IMR-90 (cell line): ENCODE measurements at regions not wholly inside any gene's neighbourhood (a gene's known extent, or its start where the extent isn't known, plus 50 kb on each side); places are given as distances from the start of the nearest gene placed in this dataset.

ENCODE experiments used
- ATAC-seq: fragments of 200-7000 bp; cut with Tn5 transposase; 2 replicates; pipeline ENCODE4 v1.9.1; 2020; ENCODE audit warnings: low read depth, mild to moderate bottlenecking, moderate library complexity
- BruUV-seq: library from RNA; stranded (reverse); fragments of 400-500 nt; replicated peaks from 2 replicates; lab custom pipeline; 2021; lab: Mats Ljungman, UMichigan
- CTCF ChIA-PET: fragments of 300-600 bp; formaldehyde crosslinking; extraction: SDS; loops from one replicate; lab custom pipeline; 2021; ENCODE audit warnings: antibody characterized with exemption; lab: Yijun Ruan, JAX
- POLR2A ChIA-PET: fragments of 300-600 bp; sonication (Branson Sonifier 250); formaldehyde crosslinking; loops from one replicate; lab custom pipeline; 2022; ENCODE audit warnings: antibody characterized with exemption; ENCODE audit not compliant: unreplicated experiment; lab: Charles Lee
- DNase-seq: peaks from one replicate; pipeline ENCODE4 v3.0.0; 2013
- H2AFZ ChIP-seq: replicated peaks from 2 replicates; pipeline ENCODE3; 2013; ENCODE audit warnings: low read length, mild to moderate bottlenecking; ENCODE audit not compliant: poor library complexity
- H2AK5ac ChIP-seq: 2 replicates; pipeline ENCODE4 v1.6.1; 2013; ENCODE audit warnings: low read depth, low read length, inconsistent platforms
- H2AK9ac ChIP-seq: replicated peaks from 2 replicates; pipeline ENCODE3; 2013; ENCODE audit warnings: mild to moderate bottlenecking, low read depth, low read length, moderate library complexity; ENCODE audit not compliant: poor library complexity
- H2BK120ac ChIP-seq: 2 replicates; pipeline ENCODE4 v1.6.1; 2013; ENCODE audit warnings: low read depth, low read length, inconsistent platforms
- H2BK15ac ChIP-seq: 3 replicates; pipeline ENCODE4 v1.6.1; 2013; ENCODE audit warnings: low read depth, low read length, inconsistent platforms
- H2BK20ac ChIP-seq: 2 replicates; pipeline ENCODE4 v1.6.1; 2013; ENCODE audit warnings: low read depth, mild to moderate bottlenecking, inconsistent platforms, low read length, moderate library complexity
- H2BK5ac ChIP-seq: 2 replicates; pipeline ENCODE4 v1.6.1; 2013; ENCODE audit warnings: mild to moderate bottlenecking, low read depth, low read length, inconsistent platforms; ENCODE audit not compliant: poor library complexity, severe bottlenecking
- H3K14ac ChIP-seq: replicated peaks from 2 replicates; pipeline ENCODE4 v1.6.1; 2013; ENCODE audit warnings: low read depth, low read length, inconsistent platforms
- H3K18ac ChIP-seq: 2 replicates; pipeline ENCODE4 v1.6.1; 2013; ENCODE audit warnings: low read depth, low read length, control low read depth
- H3K23ac ChIP-seq: 2 replicates; pipeline ENCODE4 v1.6.1; 2013; ENCODE audit warnings: low read depth, low read length, inconsistent platforms
- H3K27ac ChIP-seq: 2 replicates; pipeline ENCODE4 v1.5.1; 2013; ENCODE audit warnings: mild to moderate bottlenecking, control low read depth, low read length; ENCODE audit not compliant: insufficient read depth
- H3K27me3 ChIP-seq: 2 replicates; pipeline ENCODE4 v1.6.1; 2013; ENCODE audit warnings: low read length; ENCODE audit not compliant: control insufficient read depth, insufficient read depth
- H3K36me3 ChIP-seq: 2 replicates; pipeline ENCODE4 v1.6.1; 2013; ENCODE audit warnings: low read length, mixed read lengths; ENCODE audit not compliant: control insufficient read depth, insufficient read depth
- H3K4ac ChIP-seq: 2 replicates; pipeline ENCODE4 v1.6.1; 2013; ENCODE audit warnings: low read depth, low read length, inconsistent platforms
- H3K4me1 ChIP-seq: 2 replicates; pipeline ENCODE4 v1.6.1; 2013; ENCODE audit warnings: low read length, mixed read lengths; ENCODE audit not compliant: control insufficient read depth, insufficient read depth
- H3K4me2 ChIP-seq: 2 replicates; pipeline ENCODE4 v1.6.1; 2013; ENCODE audit warnings: low read depth, mild to moderate bottlenecking, control low read depth, low read length, moderate library complexity
- H3K4me3 ChIP-seq: 2 replicates; pipeline ENCODE4 v1.5.1; 2013; ENCODE audit warnings: low read depth, mild to moderate bottlenecking, control low read depth, low read length, moderate library complexity; ENCODE audit not compliant: insufficient read depth
- H3K56ac ChIP-seq: 2 replicates; pipeline ENCODE4 v1.6.1; 2013; ENCODE audit warnings: low read length, inconsistent platforms; ENCODE audit not compliant: insufficient read depth; ENCODE audit errors: extremely low read depth
- H3K79me1 ChIP-seq, 2 experiments: 2 replicates each; pipeline ENCODE4 v1.6.1; 2013; ENCODE audit warnings: low read length in 2 of 2, inconsistent platforms in 1 of 2, low read depth in 1 of 2
- H3K9ac ChIP-seq: 2 replicates; pipeline ENCODE4 v1.6.1; 2013; ENCODE audit warnings: low read depth, low read length, control low read depth
- H3K9me1 ChIP-seq: 2 replicates; pipeline ENCODE4 v1.6.1; 2013; ENCODE audit warnings: low read length, inconsistent platforms; ENCODE audit not compliant: insufficient read depth
- H3K9me3 ChIP-seq: 2 replicates; pipeline ENCODE4 v1.6.1; 2013; ENCODE audit warnings: low read length; ENCODE audit not compliant: control insufficient read depth, insufficient read depth
- H4K20me1 ChIP-seq: 2 replicates; pipeline ENCODE4 v1.6.1; 2013; ENCODE audit warnings: low read length, inconsistent platforms; ENCODE audit not compliant: insufficient read depth
- H4K5ac ChIP-seq: 2 replicates; pipeline ENCODE4 v1.6.1; 2013; ENCODE audit warnings: mild to moderate bottlenecking, low read depth, low read length, control low read depth
- H4K8ac ChIP-seq, 2 experiments: 2 replicates each; pipeline ENCODE4 v1.6.1; 2013; ENCODE audit warnings: low read depth in 2 of 2, low read length in 2 of 2, control low read depth in 1 of 2, inconsistent platforms in 1 of 2
- H4K91ac ChIP-seq: 2 replicates; pipeline ENCODE4 v1.6.1; 2013; ENCODE audit warnings: low read depth, low read length, inconsistent platforms; ENCODE audit not compliant: insufficient read depth
- BHLHE40 ChIP-seq: fragments of 150-350 bp; IDR thresholded peaks from 2 replicates; pipeline ENCODE4 v1.6.1; 2016; ENCODE audit warnings: mild to moderate bottlenecking, low read depth, low read length
- CEBPB ChIP-seq: IDR thresholded peaks from 2 replicates; pipeline ENCODE4 v1.6.1; 2012; ENCODE audit warnings: low read depth, low read length, improper control_type of control experiment
- FOS ChIP-seq: fragments of 150-350 bp; IDR thresholded peaks from 2 replicates; pipeline ENCODE4 v1.6.1; 2016; ENCODE audit warnings: low read depth, low read length
- WGBS, 2 experiments: methylation state at CpG; one replicate each; pipeline versions ENCODE4 v1.1.5 to v1.1.7; 2013; ENCODE audit warnings: missing lambda C conversion rate in 2 of 2; ENCODE audit not compliant: insufficient read length in 1 of 2; ENCODE audit errors: extremely low coverage in 2 of 2; 5-methylcytosine and 5-hydroxymethylcytosine counted together
- dilution Hi-C: fragments of 300-500 bp; cut with HindIII; formaldehyde crosslinking; loops from one replicate; pipeline ENCODE4 v1.14.3; 2018; ENCODE audit warnings: low sequenced_read_pairs; ENCODE audit not compliant: unreplicated experiment
- in situ Hi-C: fragments of 300-500 bp; cut with MboI; formaldehyde crosslinking; loops from 3 replicates; pipeline ENCODE4 v1.14.3; 2019; ENCODE audit warnings: low sequenced_read_pairs, inconsistent platforms, mixed read lengths
- intact Hi-C: fragments of 100-400 bp; cut with micrococcal nuclease; formaldehyde crosslinking; loops from 2 replicates; pipeline ENCODE4 v1.10.0; 2022

DNA sequence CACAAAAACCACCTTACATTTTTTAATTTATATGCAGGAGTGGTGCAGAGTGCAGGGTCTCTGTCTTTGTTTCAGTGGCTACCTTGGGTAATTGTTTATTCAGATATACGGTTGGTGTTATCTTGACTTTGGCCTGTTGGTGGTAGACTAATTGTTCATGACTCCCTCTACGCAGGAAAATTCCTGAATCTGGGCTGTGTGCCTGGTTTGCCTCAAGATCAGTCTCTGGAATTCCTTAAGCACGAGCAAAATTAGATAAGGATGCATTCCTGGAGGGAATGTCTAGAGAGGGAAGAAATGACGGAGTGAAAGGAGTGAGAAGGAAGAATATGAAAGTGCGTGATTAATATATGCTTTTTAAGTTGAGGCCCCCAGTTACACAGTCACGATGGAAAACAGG, 576.9 kb upstream of the PCDH10 start:
- H4K5ac ChIP-seq, result no peak overlapping the region
- ATAC-seq, result peak; percentile 49
- no peak overlapping the region for H2AFZ ChIP-seq
- in situ Hi-C loops (no loop called here), dilution Hi-C loops (no loop called here), intact Hi-C loops (no loop called here)
- no peaks in the 10 kb centered on the region for H3K36me3 ChIP-seq
- H4K20me1 ChIP-seq, result no peaks in the 10 kb centered on the region
- peak; percentile 25 for DNase-seq
- H2BK15ac ChIP-seq, result no peak overlapping the region
- no peaks in the 10 kb centered on the region for H3K9me1 ChIP-seq
- TF ChIP-seq FOS (no peak), BHLHE40 (peak; percentile 27; the same call in 1 of the 2 replicates), CEBPB (no peak)
- BruUV-seq, result no TSS peak
- no peak overlapping the region for H3K23ac ChIP-seq
- H2BK5ac ChIP-seq, result no peak overlapping the region
- WGBS, 2 experiments, result 100% methylated on average over 2 of the region's 6 CpGs; no CpG with 5 or more reads in 1 of the 2 experiments
- H3K4me1 ChIP-seq, result no peaks in the 10 kb centered on the region
- H2AK5ac ChIP-seq, result no peak overlapping the region
- H3K79me1 ChIP-seq, result no peaks in the 10 kb centered on the region
- CTCF ChIA-PET, result no interaction called here
- no peak overlapping the region for H3K18ac ChIP-seq
- no peak overlapping the region for H3K27ac ChIP-seq
- H3K9me3 ChIP-seq, result no peaks in the 10 kb centered on the region
- H4K8ac ChIP-seq, result no peak overlapping the region
- POLR2A ChIA-PET, result no interaction called here
- no peak overlapping the region for H3K56ac ChIP-seq
- no peak overlapping the region for H2BK20ac ChIP-seq
- H3K27me3 ChIP-seq, result no peaks in the 10 kb centered on the region
- H3K4me2 ChIP-seq, result no peak overlapping the region
- H4K91ac ChIP-seq, result no peak overlapping the region
- H3K4ac ChIP-seq, result no peak overlapping the region
- no peak overlapping the region for H2BK120ac ChIP-seq
- no peak overlapping the region for H3K4me3 ChIP-seq
- no peak overlapping the region for H2AK9ac ChIP-seq
- H3K9ac ChIP-seq, result no peak overlapping the region
- H3K14ac ChIP-seq, result no peak overlapping the region
